ENCODE measurements at regions not wholly inside any gene's neighbourhood (a gene's known extent, or its start where the extent isn't known, plus 50 kb on each side); places are given as distances from the start of the nearest gene placed in this dataset.

DNA sequence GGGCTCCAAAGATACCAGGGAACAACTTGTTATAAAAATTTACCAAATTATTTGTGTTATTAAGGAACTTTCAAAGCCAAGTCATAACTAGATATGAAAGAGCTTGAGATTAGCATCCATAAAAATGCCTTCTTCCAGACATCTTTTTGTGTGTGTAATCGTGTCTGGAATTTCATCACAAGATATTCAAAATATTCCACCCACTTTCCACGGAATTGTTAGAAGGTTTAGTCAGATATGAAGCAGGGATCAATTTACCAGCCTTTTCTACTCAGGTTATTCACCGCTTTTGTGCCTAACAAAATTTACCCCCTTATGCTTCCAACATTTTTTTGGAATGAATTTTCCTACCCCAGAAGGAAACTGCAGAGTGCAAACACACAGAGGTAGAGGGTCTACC, 130.2 kb upstream of the ACVR2A start:
- ATAC-seq = no peak
- Histone ChIP-seq H3K4me3 (no peak overlapping the region), H3K27ac (no peak overlapping the region), H3K36me3 (no peaks in the 10 kb centered on the region), H3K9me3 (no peaks in the 10 kb centered on the region), H3K27me3 (no peaks in the 10 kb centered on the region), H3K4me1 (no peaks in the 10 kb centered on the region)
- no peak for DNase-seq
- intact Hi-C loops (cut with DNase I) = no loop called here
- TF ChIP-seq, protein P1, sequence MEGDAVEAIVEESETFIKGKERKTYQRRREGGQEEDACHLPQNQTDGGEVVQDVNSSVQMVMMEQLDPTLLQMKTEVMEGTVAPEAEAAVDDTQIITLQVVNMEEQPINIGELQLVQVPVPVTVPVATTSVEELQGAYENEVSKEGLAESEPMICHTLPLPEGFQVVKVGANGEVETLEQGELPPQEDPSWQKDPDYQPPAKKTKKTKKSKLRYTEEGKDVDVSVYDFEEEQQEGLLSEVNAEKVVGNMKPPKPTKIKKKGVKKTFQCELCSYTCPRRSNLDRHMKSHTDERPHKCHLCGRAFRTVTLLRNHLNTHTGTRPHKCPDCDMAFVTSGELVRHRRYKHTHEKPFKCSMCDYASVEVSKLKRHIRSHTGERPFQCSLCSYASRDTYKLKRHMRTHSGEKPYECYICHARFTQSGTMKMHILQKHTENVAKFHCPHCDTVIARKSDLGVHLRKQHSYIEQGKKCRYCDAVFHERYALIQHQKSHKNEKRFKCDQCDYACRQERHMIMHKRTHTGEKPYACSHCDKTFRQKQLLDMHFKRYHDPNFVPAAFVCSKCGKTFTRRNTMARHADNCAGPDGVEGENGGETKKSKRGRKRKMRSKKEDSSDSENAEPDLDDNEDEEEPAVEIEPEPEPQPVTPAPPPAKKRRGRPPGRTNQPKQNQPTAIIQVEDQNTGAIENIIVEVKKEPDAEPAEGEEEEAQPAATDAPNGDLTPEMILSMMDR (IDR thresholded peaks at IDR 0.05) = no peak

DNA sequence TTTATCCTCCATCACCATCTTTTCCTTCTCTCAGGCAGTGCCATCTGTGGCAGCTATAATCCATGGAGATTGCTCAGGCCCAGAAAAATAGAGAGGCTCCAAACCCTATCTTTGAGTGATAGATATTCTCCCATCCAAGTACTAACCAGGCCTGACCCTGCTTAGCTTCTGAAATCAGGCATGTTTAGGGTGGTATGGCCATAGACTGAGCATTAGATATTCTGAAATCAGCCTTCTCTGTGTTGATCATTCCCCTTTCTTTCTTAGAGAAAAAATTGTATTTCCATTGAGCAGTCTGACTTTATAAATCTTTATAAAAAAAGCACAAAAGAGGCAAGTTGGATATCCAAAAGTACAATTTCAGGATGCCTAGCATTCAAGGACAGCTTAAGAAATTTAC, 131.5 kb upstream of the ACVR2A start:
- H3K4me3 ChIP-seq = no peak overlapping the region
- H3K36me3 ChIP-seq = no peaks in the 10 kb centered on the region
- ATAC-seq (no peak), DNase-seq (no peak)
- TF ChIP-seq, protein P1 (IDR thresholded peaks at IDR 0.05) = no peak
- no peak overlapping the region for H3K27ac ChIP-seq
- no peaks in the 10 kb centered on the region for H3K27me3 ChIP-seq
- no peaks in the 10 kb centered on the region for H3K4me1 ChIP-seq
- intact Hi-C loops (cut with DNase I) = no loop called here
- no peaks in the 10 kb centered on the region for H3K9me3 ChIP-seq

DNA sequence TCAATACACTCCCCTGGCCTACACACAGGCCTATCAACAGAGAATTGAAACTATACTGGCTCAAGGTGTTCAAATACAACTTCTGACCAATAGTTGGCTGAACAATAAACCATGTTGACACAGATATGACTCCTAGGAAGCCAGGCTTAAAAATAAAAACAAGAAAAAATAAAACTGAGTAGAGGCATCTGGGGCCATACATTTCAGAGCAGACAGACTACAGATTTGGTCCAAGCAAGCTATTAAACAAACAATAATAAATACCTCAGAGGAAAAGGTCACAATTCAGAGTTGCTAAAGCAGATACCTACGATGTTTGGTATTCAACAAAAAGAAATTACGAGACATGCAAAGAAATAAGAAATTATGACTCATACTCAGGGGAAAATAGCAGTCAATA, 132.8 kb upstream of the ACVR2A start:
- intact Hi-C loops (cut with DNase I) = no loop called here
- H3K9me3 ChIP-seq = no peaks in the 10 kb centered on the region
- no peaks in the 10 kb centered on the region for H3K27me3 ChIP-seq
- no peaks in the 10 kb centered on the region for H3K4me1 ChIP-seq
- DNase-seq (no peak), ATAC-seq (no peak)
- TF ChIP-seq, protein P1 (IDR thresholded peaks at IDR 0.05) = no peak
- H3K27ac ChIP-seq = no peak overlapping the region
- H3K36me3 ChIP-seq = no peaks in the 10 kb centered on the region
- no peak overlapping the region for H3K4me3 ChIP-seq

DNA sequence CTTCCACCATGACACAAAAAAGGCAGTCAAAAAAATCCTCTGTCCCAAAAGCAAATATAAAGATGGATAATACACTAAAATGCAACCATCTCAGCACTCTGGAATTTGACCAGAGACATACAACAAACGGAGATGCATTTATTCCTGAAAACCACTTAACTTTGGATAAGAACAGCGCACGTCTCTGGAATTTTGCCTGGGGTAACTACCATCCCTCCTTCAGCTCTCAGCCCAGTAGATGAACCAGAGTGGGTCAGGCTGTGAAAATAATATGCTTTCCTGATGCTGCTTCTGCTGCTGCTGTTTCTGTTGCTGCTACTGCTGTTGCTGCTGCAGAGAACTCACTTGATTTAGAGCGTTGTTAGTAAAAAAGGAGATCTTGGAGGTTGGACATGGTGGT, 133.8 kb upstream of the ACVR2A start:
- no peak for DNase-seq
- intact Hi-C loops (cut with DNase I) = no loop called here
- TF ChIP-seq, protein P1 (IDR thresholded peaks at IDR 0.05) = no peak
- no peak for ATAC-seq
- Histone ChIP-seq H3K4me1 (no peaks in the 10 kb centered on the region), H3K9me3 (no peaks in the 10 kb centered on the region), H3K27me3 (no peaks in the 10 kb centered on the region), H3K36me3 (no peaks in the 10 kb centered on the region), H3K4me3 (no peak overlapping the region), H3K27ac (no peak overlapping the region)

DNA sequence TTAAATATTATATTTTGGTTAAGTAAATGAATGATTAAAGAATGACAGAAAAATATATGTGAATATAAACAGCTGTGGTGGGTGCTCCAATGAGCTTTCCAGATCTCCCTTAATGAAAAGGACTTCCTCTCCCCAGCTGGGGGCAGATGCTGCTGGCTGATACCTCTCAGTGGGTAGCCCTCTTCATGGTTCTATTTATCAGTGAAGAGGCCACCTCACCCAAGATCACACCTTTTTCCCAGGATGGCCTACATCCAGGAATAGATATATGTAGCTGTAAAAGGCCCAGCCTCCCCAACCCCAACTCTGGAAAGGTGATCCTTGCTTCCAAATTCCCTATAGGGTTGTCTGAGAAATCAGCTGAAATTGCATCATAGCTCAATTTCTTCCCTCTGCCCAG, 135.2 kb upstream of the ACVR2A start:
- intact Hi-C loops (cut with DNase I) = no loop called here
- DNase-seq (no peak), ATAC-seq (no peak)
- Histone ChIP-seq H3K36me3 (no peaks in the 10 kb centered on the region), H3K4me3 (no peak overlapping the region), H3K27ac (no peak overlapping the region), H3K9me3 (no peaks in the 10 kb centered on the region), H3K27me3 (no peaks in the 10 kb centered on the region), H3K4me1 (no peaks in the 10 kb centered on the region)
- TF ChIP-seq, protein P1 (IDR thresholded peaks at IDR 0.05) = no peak

Data from left lung (tissue), 4 donors.